Breast epithelium (tissue), 3 donors: ENCODE measurements at regions not wholly inside any gene's neighbourhood (a gene's known extent, or its start where the extent isn't known, plus 50 kb on each side); places are given as distances from the start of the nearest gene placed in this dataset.

Experiments
- CTCF ChIP-seq, 3 donors: fragments of 450-650 bp; IDR thresholded peaks; one replicate each; pipeline ENCODE4 v1.5.1; 2016 to 2017; ENCODE audit warnings: antibody characterized with exemption in 3 of 3, mild to moderate bottlenecking in 3 of 3, moderate library complexity in 3 of 3
- POLR2A ChIP-seq: fragments of 450-650 bp; IDR thresholded peaks from one replicate; pipeline ENCODE4 v1.6.1; 2016; ENCODE audit warnings: antibody characterized with exemption, mild to moderate bottlenecking, moderate library complexity
- POLR2AphosphoS5 ChIP-seq, 3 donors: sonication (generic); formaldehyde crosslinking; IDR thresholded peaks; one replicate each; pipeline ENCODE4 v1.6.1; 2017; ENCODE audit warnings: antibody characterized with exemption in 3 of 3

GRCh38 chr6:98433325-98434056 lies 400.9 kb upstream of the POU3F2 start:
- TF ChIP-seq CTCF (IDR thresholded peaks at IDR 0.05) = no peak
- TF ChIP-seq POLR2A = no peak
- TF ChIP-seq POLR2AphosphoS5 (IDR thresholded peaks at IDR 0.05) = no peak
